UCSD-AML1 (cell line): ENCODE measurements at regions not wholly inside any gene's neighbourhood (a gene's known extent, or its start where the extent isn't known, plus 50 kb on each side); places are given as distances from the start of the nearest gene placed in this dataset.

Experiments
- DNase-seq: peaks from one replicate; lab custom pipeline; 2025; ENCODE audit not compliant: unreplicated experiment; lab: John Stamatoyannopoulos, UW

- DNase-seq, result no peak
These were observed 210.1 kb upstream of the TBX3 start for GRCh38 chr12:114894076-114894475.

- no peak for DNase-seq
These were observed 205.1 kb upstream of the TBX3 start for GRCh38 chr12:114888928-114889584.

GRCh38 chr12:114888448-114888847, 204.5 kb upstream of the TBX3 start:
- DNase-seq, result no peak

GRCh38 chr12:114885501-114885900, 201.5 kb upstream of the TBX3 start:
- no peak for DNase-seq

GRCh38 chr12:114884575-114884974, 200.6 kb upstream of the TBX3 start:
- no peak for DNase-seq

- DNase-seq, result no peak
These were observed 198.1 kb upstream of the TBX3 start for GRCh38 chr12:114882083-114882482.

- DNase-seq, result no peak
These were observed 195.4 kb upstream of the TBX3 start for GRCh38 chr12:114879354-114879753.

GRCh38 chr12:114878781-114879180, 194.8 kb upstream of the TBX3 start:
- DNase-seq, result no peak

- DNase-seq, result no peak
These were observed 193.1 kb upstream of the TBX3 start for GRCh38 chr12:114876968-114877680.

- DNase-seq, result no peak
These were observed 191.3 kb upstream of the TBX3 start for GRCh38 chr12:114875313-114875712.

GRCh38 chr12:114873656-114874055, 189.7 kb upstream of the TBX3 start:
- DNase-seq, result no peak

GRCh38 chr12:114868995-114869834, 185.2 kb upstream of the TBX3 start:
- no peak for DNase-seq

GRCh38 chr12:114866331-114866730, 182.4 kb upstream of the TBX3 start:
- DNase-seq, result no peak

- DNase-seq, result no peak
These were observed 181.0 kb upstream of the TBX3 start for GRCh38 chr12:114864837-114865551.

GRCh38 chr12:114863911-114864310, 179.9 kb upstream of the TBX3 start:
- DNase-seq, result no peak

- DNase-seq, result no peak
These were observed 177.0 kb upstream of the TBX3 start for GRCh38 chr12:114860969-114861368.

GRCh38 chr12:114858388-114859146, 174.6 kb upstream of the TBX3 start:
- DNase-seq, result no peak

- DNase-seq, result no peak
These were observed 171.7 kb upstream of the TBX3 start for GRCh38 chr12:114855678-114856077.

GRCh38 chr12:114852976-114853529, 169.1 kb upstream of the TBX3 start:
- DNase-seq, result no peak

- no peak for DNase-seq
These were observed 168.0 kb upstream of the TBX3 start for GRCh38 chr12:114851981-114852380.
